Transverse colon (tissue), 4 donors: ENCODE measurements at regions not wholly inside any gene's neighbourhood (a gene's known extent, or its start where the extent isn't known, plus 50 kb on each side); places are given as distances from the start of the nearest gene placed in this dataset.

Experiments
- DNase-seq: peaks from one replicate; pipeline ENCODE4 v3.0.0-alpha.2; 2019
- H3K27ac ChIP-seq, 4 donors: fragments of 200-600 bp; sonication (generic); 2 replicates each; pipeline ENCODE4 v1.5.1; 2016 to 2018; ENCODE audit warnings: inconsistent platforms in 4 of 4
- H3K27me3 ChIP-seq: fragments of 200-600 bp; sonication (generic); 2 replicates; pipeline ENCODE4 v1.5.1; 2017; ENCODE audit warnings: inconsistent platforms
- H3K36me3 ChIP-seq, 4 donors: fragments of 200-600 bp; sonication (generic); 2 replicates each; pipeline ENCODE4 v1.5.1; 2017 to 2019; ENCODE audit warnings: inconsistent platforms in 4 of 4
- H3K4me1 ChIP-seq, 4 donors: fragments of 200-600 bp; sonication (generic); 2 replicates each; pipeline ENCODE4 v1.5.1; 2017 to 2020; ENCODE audit warnings: inconsistent platforms in 4 of 4
- H3K4me3 ChIP-seq, 4 donors: fragments of 200-600 bp; sonication (generic); 1 replicate in 1 of 4; 2 replicates in 3 of 4; pipeline versions ENCODE4 v1.5.1 to v1.6.1; 2017 to 2019; ENCODE audit warnings: inconsistent platforms in 4 of 4
- H3K9me3 ChIP-seq, 2 donors: fragments of 200-600 bp; sonication (generic); 2 replicates each; pipeline ENCODE4 v1.5.1; 2017 to 2019; ENCODE audit warnings: inconsistent platforms in 2 of 2
- CTCF ChIP-seq, 5 experiments: fragments of 200-600 bp in 3 of 5; fragments of 450-650 bp in 2 of 5; sonication (generic) in 3 of 5; IDR thresholded peaks; 1 replicate in 2 of 5; 2 replicates in 3 of 5; pipeline ENCODE4 v1.5.1; 2016 to 2017; ENCODE audit warnings: antibody characterized with exemption in 5 of 5, inconsistent platforms in 3 of 5, mild to moderate bottlenecking in 2 of 5, moderate library complexity in 1 of 5
- EP300 ChIP-seq: sonication (generic); formaldehyde crosslinking; IDR thresholded peaks from one replicate; pipeline ENCODE4 v1.6.1; 2017; ENCODE audit warnings: antibody characterized with exemption, low read depth
- POLR2A ChIP-seq: fragments of 450-650 bp; IDR thresholded peaks from one replicate; pipeline ENCODE4 v1.6.1; 2016; ENCODE audit warnings: antibody characterized with exemption, mild to moderate bottlenecking, moderate library complexity
- POLR2AphosphoS5 ChIP-seq, 3 donors: sonication (generic); formaldehyde crosslinking; IDR thresholded peaks; one replicate each; pipeline ENCODE4 v1.6.1; 2016; ENCODE audit warnings: antibody characterized with exemption in 3 of 3
- WGBS, 2 donors: methylation state at CpG; one replicate each; pipeline ENCODE4 v1.1.5; 2018; ENCODE audit warnings: low coverage in 1 of 2; 5-methylcytosine and 5-hydroxymethylcytosine counted together
- in situ Hi-C, 4 donors: fragments of 200-750 bp; cut with MboI; loops; one replicate each; pipeline versions ENCODE4 v1.15.0 to v1.15.1; 2017; ENCODE audit warnings: low sequenced_read_pairs in 3 of 4, low pct_ligation_motif_present in 1 of 4, low pct_unique_long_range_greater_than_20kb in 1 of 4
- intact Hi-C: fragments of 100-400 bp; cut with DNase I; formaldehyde crosslinking; loops from one replicate; pipeline ENCODE4 v1.15.1; 2023; ENCODE audit warnings: low total_unique reads

- no peak overlapping the region for H3K27ac ChIP-seq
- no peaks in the 10 kb centered on the region for H3K36me3 ChIP-seq
- H3K9me3 ChIP-seq, result peaks cover 0 to 3% of the 10 kb centered on the region in 2 donors
- no peaks in the 10 kb centered on the region for H3K4me1 ChIP-seq
- 100% methylated on average over 1 of the region's 1 CpG; no CpG with 5 or more reads in 1 of the 2 donors for WGBS, 2 donors
- no peak overlapping the region for H3K4me3 ChIP-seq
- TF ChIP-seq EP300, result no peak
- no peak for TF ChIP-seq POLR2AphosphoS5 (IDR thresholded peaks at IDR 0.05)
- no peak for TF ChIP-seq POLR2A
- TF ChIP-seq CTCF (IDR thresholded peaks at IDR 0.05), result no peak
- no peak for DNase-seq
- no peaks in the 10 kb centered on the region for H3K27me3 ChIP-seq
- intact Hi-C loops (no loop called here), in situ Hi-C loops (no loop called here)
Observed at GRCh38 chr2:4963106-4963505, 729.1 kb upstream of the SOX11 start.

GRCh38 chr2:4964001-4964540 lies 728.1 kb upstream of the SOX11 start:
- Histone ChIP-seq H3K4me3 (no peak overlapping the region), H3K27ac (no peak overlapping the region), H3K9me3 (peaks cover 0 to 3% of the 10 kb centered on the region in 2 donors), H3K36me3 (no peaks in the 10 kb centered on the region), H3K4me1 (no peaks in the 10 kb centered on the region), H3K27me3 (no peaks in the 10 kb centered on the region)
- no peak for DNase-seq
- intact Hi-C loops (no loop called here), in situ Hi-C loops (no loop called here)
- WGBS, 2 donors, result 83 to 84% methylated on average over 13 of the region's 13 CpGs
- TF ChIP-seq POLR2AphosphoS5 (IDR thresholded peaks at IDR 0.05) (no peak), POLR2A (no peak), CTCF (IDR thresholded peaks at IDR 0.05) (no peak), EP300 (no peak)

GRCh38 chr2:4964579-4964978 lies 727.6 kb upstream of the SOX11 start:
- Histone ChIP-seq H3K36me3 (no peaks in the 10 kb centered on the region), H3K27ac (no peak overlapping the region), H3K9me3 (peaks cover 0 to 3% of the 10 kb centered on the region in 2 donors), H3K27me3 (no peaks in the 10 kb centered on the region), H3K4me1 (no peaks in the 10 kb centered on the region), H3K4me3 (no peak overlapping the region)
- intact Hi-C loops (no loop called here), in situ Hi-C loops (no loop called here)
- WGBS, 2 donors, result 75 to 81% methylated on average over 16 of the region's 16 CpGs
- DNase-seq, result no peak
- TF ChIP-seq POLR2AphosphoS5 (IDR thresholded peaks at IDR 0.05) (no peak), EP300 (no peak), POLR2A (no peak)

- intact Hi-C loops, result no loop called here
Observed at GRCh38 chr2:4965556-4966320, 726.4 kb upstream of the SOX11 start.

More at GRCh38 chr2:4965556-4966320, 726.4 kb upstream of the SOX11 start:
- Histone ChIP-seq H3K4me3 (no peak overlapping the region), H3K27me3 (no peaks in the 10 kb centered on the region), H3K36me3 (no peaks in the 10 kb centered on the region), H3K27ac (no peak overlapping the region), H3K4me1 (no peaks in the 10 kb centered on the region), H3K9me3 (no peaks in the 10 kb centered on the region)
- 76 to 78% methylated on average over 5 to 6 of the region's 6 CpGs for WGBS, 2 donors
- in situ Hi-C loops, result no loop called here
- no peak for TF ChIP-seq POLR2AphosphoS5 (IDR thresholded peaks at IDR 0.05)
- no peak for TF ChIP-seq CTCF (IDR thresholded peaks at IDR 0.05)
- TF ChIP-seq POLR2A, result no peak
- TF ChIP-seq EP300, result no peak
- DNase-seq, result no peak
